EH (cell line): ENCODE measurements at regions not wholly inside any gene's neighbourhood (a gene's known extent, or its start where the extent isn't known, plus 50 kb on each side); places are given as distances from the start of the nearest gene placed in this dataset.

Experiments
- DNase-seq: peaks from one replicate; pipeline ENCODE4 v3.0.0-alpha.2; 2015; ENCODE audit warnings: low read depth

DNA sequence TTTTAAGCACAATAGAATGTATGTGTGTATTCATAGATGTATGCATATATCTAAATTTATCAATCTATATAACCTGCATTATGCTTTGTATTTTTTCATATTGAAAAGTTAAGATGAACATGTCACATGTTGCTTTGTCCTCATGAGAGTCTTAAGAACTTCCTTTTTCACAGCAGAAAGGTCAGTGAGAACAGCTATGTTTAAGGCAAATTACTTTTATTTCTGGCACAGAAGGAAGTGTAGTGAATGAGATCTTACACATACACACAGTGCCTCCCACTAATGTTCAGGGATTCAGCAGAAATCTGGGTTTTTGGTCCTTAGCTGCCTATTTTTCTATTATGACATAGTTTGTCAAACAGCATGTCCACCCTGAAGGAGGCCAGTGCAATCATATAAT, 134.8 kb downstream of the TMEM26 start:
- DNase-seq: no peak

DNA sequence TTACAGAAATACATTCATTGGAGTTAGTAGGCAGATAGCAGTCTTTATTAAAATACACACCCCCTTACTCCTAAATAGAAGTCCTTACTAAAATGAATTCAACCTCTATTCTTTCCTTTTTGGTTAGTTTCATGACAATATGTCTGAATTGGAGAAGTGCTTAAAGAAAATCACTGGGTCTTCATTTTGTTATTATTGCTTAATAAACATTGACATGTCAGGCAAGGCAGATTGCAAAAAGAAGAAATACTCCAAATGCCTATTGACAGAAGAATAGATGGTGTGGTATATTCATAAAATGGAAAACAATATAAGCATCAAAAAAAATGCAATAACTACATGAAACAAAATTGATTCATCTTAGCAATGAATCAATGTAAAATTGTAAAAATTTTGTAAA, 135.5 kb downstream of the TMEM26 start:
- no peak for DNase-seq

DNA sequence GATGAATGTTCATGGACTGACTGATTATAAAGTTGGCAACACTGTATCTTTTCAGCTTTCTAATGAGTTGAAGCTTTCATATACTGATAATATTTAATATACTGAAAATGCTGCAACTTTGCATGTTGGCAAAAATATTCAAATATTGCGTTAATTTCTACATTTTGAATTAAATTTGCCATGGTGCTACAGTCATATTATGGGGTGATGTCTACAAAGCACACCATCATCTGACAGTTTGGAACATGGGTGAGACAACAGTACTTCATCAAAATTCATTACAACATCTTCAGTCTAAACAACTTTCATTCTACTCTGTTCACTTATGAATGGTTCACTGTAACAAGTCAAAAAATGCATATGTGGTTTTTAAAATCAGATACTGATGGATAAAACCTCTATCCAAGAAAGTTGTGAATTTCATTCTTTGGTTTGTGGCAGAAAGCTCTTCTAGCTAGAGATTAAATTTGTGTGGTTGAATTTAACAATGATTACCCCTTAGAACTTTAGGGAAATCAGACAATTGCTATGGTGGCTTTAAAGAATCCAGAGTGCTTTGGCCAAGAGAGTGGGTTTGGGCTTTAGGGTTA, 136.4 kb downstream of the TMEM26 start:
- DNase-seq: no peak

DNA sequence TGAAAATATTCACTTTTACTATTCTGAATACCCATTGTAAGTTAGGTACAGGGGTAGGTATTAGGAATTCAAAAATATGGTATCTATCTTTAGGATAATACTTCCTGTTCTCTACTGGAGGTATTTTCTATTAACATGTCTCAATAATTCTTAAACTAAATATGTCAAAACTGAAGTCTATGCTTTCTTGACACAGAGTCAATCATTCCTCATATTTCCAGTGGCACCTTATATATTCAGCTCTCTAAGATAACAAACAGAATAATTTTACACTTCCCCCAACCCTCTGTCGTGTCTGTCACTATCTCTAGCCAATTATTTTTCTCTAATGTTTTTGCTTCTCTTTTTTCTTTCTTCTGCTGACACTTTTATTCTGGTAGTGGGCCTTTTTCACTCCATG, 138.9 kb downstream of the TMEM26 start:
- DNase-seq: no peak

- DNase-seq: peak; percentile 53
Measured at GRCh38 chr10:61313460-61313859, 139.7 kb downstream of the TMEM26 start.

GRCh38 chr10:61304746-61305145, 148.4 kb downstream of the TMEM26 start:
- peak; percentile 25 for DNase-seq

DNA sequence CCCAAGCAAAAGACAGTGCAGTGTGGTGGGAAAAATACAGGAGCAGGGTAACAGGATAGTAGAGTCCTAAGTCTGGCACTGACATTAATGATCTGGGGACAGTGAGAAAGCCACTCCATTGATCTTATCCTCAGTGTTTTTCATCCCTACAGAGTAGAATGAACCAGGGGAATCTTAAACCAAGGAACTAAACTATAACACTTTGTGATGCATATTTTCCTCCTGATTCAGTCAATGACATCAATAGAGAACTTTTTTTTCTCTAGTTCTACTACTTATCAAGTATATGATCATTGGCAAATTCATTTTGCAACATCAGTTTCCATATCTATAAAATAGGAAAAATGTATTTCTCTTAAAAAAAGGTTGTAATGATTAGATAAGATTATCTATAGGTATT, 151.1 kb downstream of the TMEM26 start:
- no peak for DNase-seq

- no peak for DNase-seq
Measured at GRCh38 chr10:61301575-61301974, 151.6 kb downstream of the TMEM26 start.

DNA sequence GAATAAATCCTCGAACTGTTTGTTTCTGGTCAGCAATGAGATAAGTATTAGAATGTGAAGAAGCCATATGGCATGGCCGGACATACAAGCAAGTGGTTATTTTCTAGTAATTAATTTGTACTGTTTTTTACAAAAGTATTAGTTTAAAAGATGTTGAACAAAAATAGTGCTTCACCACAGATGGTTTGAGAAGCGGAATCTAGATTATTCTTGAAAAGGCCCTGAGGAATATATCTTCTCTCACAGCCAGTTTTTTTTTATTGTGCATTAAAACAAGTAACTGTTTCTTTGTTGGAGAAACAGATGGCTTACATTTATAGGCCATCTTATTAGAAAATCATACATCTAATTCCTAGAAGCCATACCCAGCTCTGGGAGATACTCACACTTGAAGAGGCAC, 153.3 kb downstream of the TMEM26 start:
- no peak for DNase-seq

DNA sequence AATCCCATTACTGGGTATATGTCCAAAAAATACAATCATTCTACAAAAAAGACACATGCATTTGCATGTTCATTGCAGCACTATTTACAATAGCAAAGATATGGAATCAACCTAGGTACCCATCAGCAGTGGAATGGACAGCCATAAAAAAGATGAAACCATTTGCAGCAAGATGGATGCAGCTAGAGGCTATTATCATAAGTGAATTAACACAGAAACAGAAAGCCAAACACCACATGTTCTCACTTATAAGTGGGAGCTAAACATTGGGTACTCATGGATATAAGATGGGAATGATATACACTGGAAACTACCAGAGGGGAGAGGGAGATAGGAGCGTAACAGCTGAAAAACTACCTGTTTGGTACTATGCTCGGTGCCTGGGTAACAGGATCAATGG, 154.0 kb downstream of the TMEM26 start:
- DNase-seq: no peak

- no peak for DNase-seq
Measured at GRCh38 chr10:61298194-61298593, 155.0 kb downstream of the TMEM26 start.

DNA sequence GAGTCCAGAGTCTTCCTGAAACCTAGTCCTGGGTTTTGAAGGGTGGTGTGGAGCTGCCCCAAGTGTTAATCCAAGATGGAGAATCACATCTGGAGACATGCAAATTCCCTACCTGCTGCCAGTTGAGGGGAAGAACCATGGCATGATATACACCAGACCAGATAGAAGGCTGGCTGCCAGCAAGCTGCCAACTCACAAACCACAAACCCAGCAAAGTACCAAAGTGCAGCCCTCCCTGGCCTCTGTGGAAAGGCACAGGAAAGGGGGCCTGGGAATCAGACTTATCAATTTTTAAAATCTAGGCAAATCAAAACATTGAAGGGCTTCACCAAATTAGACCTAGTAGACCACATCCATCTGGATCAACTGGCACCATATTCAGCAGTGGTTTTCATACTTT, 157.0 kb downstream of the TMEM26 start:
- no peak for DNase-seq

GRCh38 chr10:61294131-61294530, 159.1 kb downstream of the TMEM26 start:
- DNase-seq: no peak

DNA sequence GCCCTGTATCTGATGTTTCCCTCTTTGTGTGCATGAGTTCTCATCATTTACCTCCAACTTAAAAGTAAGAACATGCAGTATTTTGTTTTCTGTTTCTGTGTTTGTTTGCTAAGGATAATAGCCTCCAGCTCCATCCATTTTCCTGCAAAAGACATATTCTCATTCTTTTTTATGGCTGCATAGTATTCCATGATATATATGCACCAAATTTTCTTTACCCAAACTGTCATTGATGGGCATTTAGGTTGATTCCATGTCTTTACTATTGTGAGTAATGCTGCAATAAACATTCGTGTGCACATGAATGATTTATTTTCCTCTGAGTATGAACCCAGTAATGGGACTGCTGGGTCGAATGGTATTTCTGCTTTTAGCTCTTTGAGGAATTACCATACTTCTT, 163.4 kb downstream of the TMEM26 start:
- DNase-seq: no peak

DNA sequence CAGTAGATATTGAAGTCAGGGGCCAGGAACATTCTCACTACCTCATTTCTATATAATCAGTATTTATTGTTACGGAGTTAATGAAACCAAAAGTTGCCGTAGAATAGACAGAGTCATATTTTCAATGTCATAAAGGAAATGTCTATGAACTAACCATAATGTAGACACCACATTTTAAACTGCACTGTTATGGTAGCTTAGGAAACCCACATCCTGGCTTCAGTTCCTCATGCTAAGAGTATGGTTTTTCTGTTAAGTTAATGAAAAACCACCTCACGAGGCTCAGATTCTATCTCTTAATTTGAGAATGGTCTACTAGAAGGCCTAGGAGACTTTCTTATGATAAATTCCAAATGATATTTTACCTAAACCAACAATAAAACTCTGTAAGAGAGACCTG, 166.5 kb downstream of the TMEM26 start:
- DNase-seq: no peak

DNA sequence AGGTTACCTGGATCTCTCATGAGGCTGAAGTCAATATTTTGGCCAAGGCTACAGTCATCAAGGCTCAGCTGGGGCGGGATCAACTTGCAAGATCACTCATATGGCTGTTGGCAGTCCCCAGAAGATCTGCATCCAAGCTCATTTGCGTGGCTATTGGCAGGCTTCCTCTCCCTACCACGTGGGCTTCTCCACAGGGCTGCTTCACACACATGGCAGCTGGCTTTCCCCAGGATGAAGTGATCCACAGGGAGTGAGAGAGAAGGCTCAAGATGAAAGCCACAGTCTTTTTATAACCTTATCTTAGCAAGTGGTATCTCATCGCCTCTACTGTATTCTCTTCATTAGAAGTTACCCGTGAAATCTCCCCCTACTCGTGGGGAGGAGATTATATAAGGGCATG, 167.4 kb downstream of the TMEM26 start:
- DNase-seq: peak; percentile 36

DNA sequence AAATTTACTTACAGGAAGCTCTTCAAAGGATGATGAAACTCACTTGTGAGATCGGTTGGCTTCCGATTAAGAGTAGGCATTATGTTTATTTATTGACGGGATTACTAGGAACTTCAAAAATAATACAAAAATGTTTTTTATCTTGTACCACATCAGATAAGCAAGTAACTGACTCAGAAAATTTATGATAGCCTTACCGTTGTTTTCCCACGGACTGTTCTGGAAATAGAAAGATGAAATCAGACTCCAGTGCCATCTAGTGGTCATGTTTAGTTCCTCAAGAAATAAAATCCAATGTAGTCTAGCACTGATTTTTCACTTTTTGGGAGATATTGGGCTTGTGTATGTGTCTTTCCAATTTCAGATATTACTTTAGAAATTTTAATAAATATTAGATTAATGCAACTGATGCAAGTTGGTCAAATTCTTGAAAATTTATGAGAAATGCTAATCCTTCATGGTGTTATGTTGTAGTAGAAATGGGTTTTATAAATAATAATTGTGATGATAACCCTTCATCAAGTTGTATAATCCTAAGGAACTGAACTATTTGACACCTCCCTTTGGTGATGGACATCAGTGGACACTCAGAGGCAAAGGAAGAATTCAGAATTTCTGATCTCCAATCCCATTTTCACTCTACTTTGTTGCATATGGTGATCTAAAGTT, 168.8 kb downstream of the TMEM26 start:
- peak; percentile 80 for DNase-seq

GRCh38 chr10:61283481-61284221, 169.5 kb downstream of the TMEM26 start:
- peak; percentile 19 for DNase-seq

DNA sequence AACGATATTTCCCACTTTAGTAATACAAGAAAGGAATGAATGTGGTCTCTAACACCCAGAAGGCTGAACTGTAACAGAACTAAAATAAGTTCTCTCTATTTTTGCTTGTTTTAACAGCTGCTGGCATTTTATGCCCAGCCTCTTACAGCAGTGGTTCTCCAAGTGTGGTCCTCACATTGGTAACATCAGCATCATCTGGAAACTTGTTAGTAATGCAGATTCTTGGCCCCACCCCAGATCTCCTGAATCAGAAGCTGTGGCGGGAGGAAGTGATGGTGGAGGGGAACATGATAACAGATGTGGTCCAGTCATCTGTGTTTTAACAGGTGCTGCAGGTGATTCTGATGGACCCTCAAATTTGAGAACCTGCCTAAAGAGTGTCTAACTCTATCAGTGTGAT, 170.1 kb downstream of the TMEM26 start:
- DNase-seq: peak; percentile 52

DNA sequence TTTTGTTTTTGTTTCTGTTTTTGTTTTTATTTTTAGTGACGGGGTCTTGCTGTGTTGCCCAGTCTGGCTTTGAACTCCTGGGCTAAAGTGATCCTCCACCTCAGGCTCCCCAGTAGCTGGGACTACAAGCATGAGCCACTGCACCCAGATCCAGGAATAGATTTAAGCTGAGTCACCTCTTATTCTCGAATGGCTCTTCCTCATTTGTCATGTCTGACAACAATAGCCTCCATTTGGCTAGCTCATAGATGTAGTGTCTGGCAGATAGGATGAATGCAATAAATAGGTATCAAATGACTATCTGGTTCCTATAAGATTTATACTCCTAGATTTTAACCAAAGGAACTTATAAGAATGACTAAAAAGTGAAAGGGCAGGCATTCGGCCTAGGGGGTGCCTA, 172.9 kb downstream of the TMEM26 start:
- peak; percentile 74 for DNase-seq

DNA sequence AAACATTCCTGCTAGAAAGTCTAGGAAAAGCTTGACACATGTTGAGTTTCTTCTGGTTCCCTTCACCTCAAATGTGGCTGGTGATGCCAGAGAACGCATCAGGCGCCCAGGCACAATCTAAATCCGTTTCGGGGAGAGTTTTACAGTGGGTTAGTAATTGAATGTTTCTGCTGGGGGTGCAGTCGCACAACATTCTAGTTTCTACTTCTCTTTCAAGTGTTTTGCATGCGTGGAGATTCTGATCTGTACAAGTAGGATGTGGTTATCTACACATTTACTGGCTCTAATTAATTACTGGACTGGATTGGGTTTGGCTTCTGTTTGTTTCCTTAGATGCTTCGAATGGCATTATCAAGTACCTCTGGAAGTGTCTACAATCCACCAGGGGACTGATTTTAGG, 173.8 kb downstream of the TMEM26 start:
- DNase-seq: no peak

DNA sequence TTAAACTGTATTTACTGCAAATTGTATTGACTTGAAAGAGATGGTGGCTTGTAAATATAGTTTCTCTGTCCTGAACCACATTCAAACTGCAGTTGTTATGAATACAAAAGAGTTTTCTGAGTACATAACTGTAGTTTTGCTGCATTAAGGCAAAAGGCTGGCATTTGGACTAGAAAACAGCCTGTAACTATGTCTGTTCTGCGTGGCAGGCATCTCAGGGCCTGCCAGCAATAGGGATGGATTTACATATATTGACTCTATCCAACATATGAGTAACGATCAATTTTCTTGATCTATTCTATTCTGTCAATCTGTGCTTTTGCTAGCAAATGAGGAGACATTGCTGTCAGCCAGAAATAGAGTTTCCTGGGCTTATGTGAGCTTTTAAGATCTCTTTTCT, 174.6 kb downstream of the TMEM26 start:
- DNase-seq: no peak

- DNase-seq: no peak
Measured at GRCh38 chr10:61272781-61273180, 180.4 kb downstream of the TMEM26 start.
